Astrocyte (in vitro differentiated cells and primary cell): ENCODE measurements at regions not wholly inside any gene's neighbourhood (a gene's known extent, or its start where the extent isn't known, plus 50 kb on each side); places are given as distances from the start of the nearest gene placed in this dataset.

Experiments used
- EZH2 ChIP-seq: IDR thresholded peaks from 2 replicates; pipeline ENCODE4 v1.6.1; 2012; ENCODE audit warnings: mild to moderate bottlenecking, low read length, inconsistent platforms; ENCODE audit not compliant: insufficient read depth
- TF ChIP-seq, protein P1 (sequence below): IDR thresholded peaks from 2 replicates; pipeline ENCODE4 v1.5.1; 2011; ENCODE audit warnings: low read depth, mild to moderate bottlenecking, inconsistent platforms, low read length, moderate library complexity; ENCODE audit not compliant: insufficient read depth

DNA sequence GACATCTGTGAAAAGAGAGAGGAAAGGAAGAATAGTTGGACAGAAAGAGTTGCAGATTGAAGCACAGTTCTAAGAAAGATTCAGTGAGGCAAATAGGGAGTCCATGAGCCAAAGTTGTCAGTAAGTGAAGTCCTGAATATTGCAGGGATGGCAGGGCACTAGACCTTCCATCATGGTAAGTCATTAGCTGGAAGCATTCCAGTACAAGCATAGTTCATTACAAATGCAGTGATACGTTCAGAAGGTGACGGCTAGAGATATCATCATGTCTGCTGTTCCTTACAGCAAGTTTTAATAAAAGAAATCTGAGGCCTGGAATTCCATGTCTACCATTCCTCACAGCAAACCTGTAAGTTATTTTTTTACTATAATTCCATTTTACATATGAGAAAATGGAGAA, 720.1 kb downstream of the GBE1 start:
- TF ChIP-seq, protein P1, sequence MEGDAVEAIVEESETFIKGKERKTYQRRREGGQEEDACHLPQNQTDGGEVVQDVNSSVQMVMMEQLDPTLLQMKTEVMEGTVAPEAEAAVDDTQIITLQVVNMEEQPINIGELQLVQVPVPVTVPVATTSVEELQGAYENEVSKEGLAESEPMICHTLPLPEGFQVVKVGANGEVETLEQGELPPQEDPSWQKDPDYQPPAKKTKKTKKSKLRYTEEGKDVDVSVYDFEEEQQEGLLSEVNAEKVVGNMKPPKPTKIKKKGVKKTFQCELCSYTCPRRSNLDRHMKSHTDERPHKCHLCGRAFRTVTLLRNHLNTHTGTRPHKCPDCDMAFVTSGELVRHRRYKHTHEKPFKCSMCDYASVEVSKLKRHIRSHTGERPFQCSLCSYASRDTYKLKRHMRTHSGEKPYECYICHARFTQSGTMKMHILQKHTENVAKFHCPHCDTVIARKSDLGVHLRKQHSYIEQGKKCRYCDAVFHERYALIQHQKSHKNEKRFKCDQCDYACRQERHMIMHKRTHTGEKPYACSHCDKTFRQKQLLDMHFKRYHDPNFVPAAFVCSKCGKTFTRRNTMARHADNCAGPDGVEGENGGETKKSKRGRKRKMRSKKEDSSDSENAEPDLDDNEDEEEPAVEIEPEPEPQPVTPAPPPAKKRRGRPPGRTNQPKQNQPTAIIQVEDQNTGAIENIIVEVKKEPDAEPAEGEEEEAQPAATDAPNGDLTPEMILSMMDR: no peak
- no peak for TF ChIP-seq EZH2
